HEK293T (cell line): ENCODE measurements at regions not wholly inside any gene's neighbourhood (a gene's known extent, or its start where the extent isn't known, plus 50 kb on each side); places are given as distances from the start of the nearest gene placed in this dataset.

ENCODE experiments used
- ARNT ChIP-seq: fragments of 450-650 bp; IDR thresholded peaks from 2 replicates; pipeline ENCODE4 v1.6.1; 2017; ENCODE audit warnings: mild to moderate bottlenecking
- BHLHE40 ChIP-seq: fragments of 450-650 bp; IDR thresholded peaks from 2 replicates; pipeline ENCODE4 v1.6.1; 2016; ENCODE audit warnings: mild to moderate bottlenecking, moderate library complexity, borderline replicate concordance
- CTBP1 ChIP-seq: fragments of 450-650 bp; IDR thresholded peaks from 2 replicates; pipeline ENCODE4 v1.6.1; 2016; ENCODE audit warnings: borderline replicate concordance
- ELF4 ChIP-seq: fragments of 450-650 bp; IDR thresholded peaks from 2 replicates; pipeline ENCODE4 v1.6.1; 2017; ENCODE audit warnings: antibody characterized with exemption
- FOXA1 ChIP-seq: fragments of 450-650 bp; IDR thresholded peaks from 2 replicates; pipeline ENCODE4 v1.6.1; 2016; ENCODE audit warnings: mild to moderate bottlenecking
- FOXK2 ChIP-seq: fragments of 450-650 bp; IDR thresholded peaks from 2 replicates; pipeline ENCODE4 v1.6.1; 2016; ENCODE audit warnings: mild to moderate bottlenecking
- FOXM1 ChIP-seq: fragments of 450-650 bp; IDR thresholded peaks from 2 replicates; pipeline ENCODE4 v1.6.1; 2017; ENCODE audit warnings: mild to moderate bottlenecking, borderline replicate concordance
- HDGF ChIP-seq: fragments of 450-650 bp; IDR thresholded peaks from 2 replicates; pipeline ENCODE4 v1.6.1; 2017; ENCODE audit warnings: antibody characterized with exemption, borderline replicate concordance
- LEF1 ChIP-seq: fragments of 450-650 bp; IDR thresholded peaks from 2 replicates; pipeline ENCODE4 v1.6.1; 2017; ENCODE audit warnings: mild to moderate bottlenecking, borderline replicate concordance
- SP1 ChIP-seq: fragments of 450-650 bp; IDR thresholded peaks from 2 replicates; pipeline ENCODE4 v1.6.1; 2017
- SUZ12 ChIP-seq: fragments of 450-650 bp; IDR thresholded peaks from 2 replicates; pipeline ENCODE4 v1.6.1; 2016; ENCODE audit warnings: mild to moderate bottlenecking
- TARDBP ChIP-seq: fragments of 450-650 bp; IDR thresholded peaks from 2 replicates; pipeline ENCODE4 v1.6.1; 2016
- ZNF384 ChIP-seq: fragments of 450-650 bp; IDR thresholded peaks from 2 replicates; pipeline ENCODE4 v1.6.1; 2016
- TF ChIP-seq, protein P1 (sequence below): fragments of 450-650 bp; IDR thresholded peaks from 2 replicates; pipeline ENCODE4 v1.6.1; 2016

DNA sequence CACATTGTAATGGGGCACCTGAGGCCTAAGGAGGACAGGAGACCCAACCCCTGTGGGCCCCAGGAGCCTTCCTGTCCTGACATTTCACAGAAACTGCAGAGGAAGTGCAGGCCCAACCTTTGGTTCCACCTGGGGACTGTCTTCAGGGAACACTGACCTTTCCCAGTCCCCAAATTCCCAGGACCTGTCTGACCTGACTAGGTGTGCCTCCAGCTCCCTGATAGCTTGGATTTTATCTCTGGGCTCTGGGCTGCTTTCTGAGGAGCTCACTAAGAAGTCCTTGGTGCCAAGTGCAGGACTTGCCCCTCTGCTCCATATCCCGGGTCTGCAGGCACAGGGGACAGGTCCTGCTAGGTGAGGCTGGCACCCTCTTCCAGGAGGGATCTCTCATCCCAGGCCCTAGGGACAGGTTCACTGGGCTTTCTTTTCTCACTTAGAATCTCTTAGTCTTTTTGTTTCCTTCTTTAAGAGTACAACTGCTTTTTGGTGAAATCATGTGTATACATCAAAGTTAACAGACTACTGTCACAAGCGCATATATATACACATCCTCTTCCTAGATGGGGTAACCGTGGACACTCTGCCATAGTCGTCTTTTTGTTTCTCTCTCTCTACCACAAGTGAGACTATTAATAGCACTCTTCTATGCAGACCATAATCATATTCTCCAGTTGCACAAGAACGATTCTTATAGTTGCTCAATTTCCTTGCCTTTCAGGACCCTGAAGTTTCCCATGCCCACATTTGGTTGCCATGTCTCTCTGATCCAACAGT lies 72.0 kb upstream of the IGLL5 start:
- no peak for TF ChIP-seq SUZ12
- no peak for TF ChIP-seq LEF1
- no peak for TF ChIP-seq FOXK2
- no peak for TF ChIP-seq BHLHE40
- TF ChIP-seq ARNT, result no peak
- no peak for TF ChIP-seq FOXM1
- no peak for TF ChIP-seq TARDBP
- no peak for TF ChIP-seq SP1
- no peak for TF ChIP-seq ELF4
- TF ChIP-seq, protein P1, sequence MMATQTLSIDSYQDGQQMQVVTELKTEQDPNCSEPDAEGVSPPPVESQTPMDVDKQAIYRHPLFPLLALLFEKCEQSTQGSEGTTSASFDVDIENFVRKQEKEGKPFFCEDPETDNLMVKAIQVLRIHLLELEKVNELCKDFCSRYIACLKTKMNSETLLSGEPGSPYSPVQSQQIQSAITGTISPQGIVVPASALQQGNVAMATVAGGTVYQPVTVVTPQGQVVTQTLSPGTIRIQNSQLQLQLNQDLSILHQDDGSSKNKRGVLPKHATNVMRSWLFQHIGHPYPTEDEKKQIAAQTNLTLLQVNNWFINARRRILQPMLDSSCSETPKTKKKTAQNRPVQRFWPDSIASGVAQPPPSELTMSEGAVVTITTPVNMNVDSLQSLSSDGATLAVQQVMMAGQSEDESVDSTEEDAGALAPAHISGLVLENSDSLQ, result no peak
- TF ChIP-seq FOXA1, result no peak
- TF ChIP-seq HDGF, result no peak
- TF ChIP-seq ZNF384, result no peak
- TF ChIP-seq CTBP1, result no peak
